Karpas-422 (cell line): ENCODE measurements at regions not wholly inside any gene's neighbourhood (a gene's known extent, or its start where the extent isn't known, plus 50 kb on each side); places are given as distances from the start of the nearest gene placed in this dataset.

Experiments used
- DNase-seq: peaks from one replicate; pipeline ENCODE4 v3.0.0-alpha.2; 2015
- H2AFZ ChIP-seq: fragments of 200-600 bp; sonication (generic); 2 replicates; pipeline ENCODE4 v1.6.1; 2014; ENCODE audit warnings: antibody characterized with exemption, low read length, mixed read lengths
- H3K27ac ChIP-seq: fragments of 200-600 bp; sonication (generic); 2 replicates; pipeline ENCODE4 v1.5.1; 2014; ENCODE audit warnings: mild to moderate bottlenecking, low read length, moderate library complexity
- H3K27me3 ChIP-seq: fragments of 200-600 bp; sonication (generic); 2 replicates; pipeline ENCODE4 v1.6.1; 2014; ENCODE audit warnings: low read length, mixed read lengths
- H3K36me3 ChIP-seq: fragments of 200-600 bp; sonication (generic); 2 replicates; pipeline ENCODE4 v1.6.1; 2014; ENCODE audit warnings: low read length, mixed read lengths; ENCODE audit not compliant: insufficient read depth
- H3K4me1 ChIP-seq: fragments of 200-600 bp; sonication (generic); 2 replicates; pipeline ENCODE4 v1.6.1; 2014; ENCODE audit warnings: mild to moderate bottlenecking, low read length, mixed read lengths
- H3K4me2 ChIP-seq: fragments of 200-600 bp; sonication (generic); 2 replicates; pipeline ENCODE4 v1.6.1; 2014; ENCODE audit warnings: low read length, low read depth, mild to moderate bottlenecking; ENCODE audit not compliant: poor library complexity, severe bottlenecking
- H3K4me3 ChIP-seq: fragments of 200-600 bp; sonication (generic); 2 replicates; pipeline ENCODE4 v1.5.1; 2014; ENCODE audit warnings: mild to moderate bottlenecking, antibody characterized with exemption, low read length, mixed read lengths
- H3K79me2 ChIP-seq: fragments of 200-600 bp; sonication (generic); 2 replicates; pipeline ENCODE4 v1.6.1; 2014; ENCODE audit warnings: mild to moderate bottlenecking, low read length, mixed read lengths
- H3K9ac ChIP-seq: fragments of 200-600 bp; sonication (generic); 2 replicates; pipeline ENCODE4 v1.6.0; 2014; ENCODE audit warnings: low read length
- H3K9me2 ChIP-seq: fragments of 200-600 bp; sonication (generic), shearing (Covaris generic); replicated peaks from 2 replicates; pipeline ENCODE4 v1.6.0; 2014; ENCODE audit warnings: mild to moderate bottlenecking, low read length, moderate library complexity; ENCODE audit not compliant: insufficient read depth
- H3K9me3 ChIP-seq: fragments of 300-700, 200-600 bp; sonication (generic); 2 replicates; pipeline ENCODE4 v1.6.1; 2014; ENCODE audit warnings: low read length, mixed read lengths
- H4K20me1 ChIP-seq: fragments of 200-600 bp; sonication (generic); 2 replicates; pipeline ENCODE4 v1.6.1; 2014; ENCODE audit warnings: mild to moderate bottlenecking, antibody characterized with exemption, low read length, low read depth; ENCODE audit not compliant: insufficient read depth

- Histone ChIP-seq H3K36me3 (no peaks in the 10 kb centered on the region), H2AFZ (no peak overlapping the region)
Observed at GRCh38 chr9:12566404-12567090, 126.6 kb upstream of the TYRP1 start.

GRCh38 chr9:12584656-12585522 lies 108.3 kb upstream of the TYRP1 start:
- no peaks in the 10 kb centered on the region for H3K79me2 ChIP-seq
- H3K9me2 ChIP-seq = no peaks in the 10 kb centered on the region

More at GRCh38 chr9:12566404-12567090, 126.6 kb upstream of the TYRP1 start:
- H3K4me2 ChIP-seq = no peak overlapping the region
- no peak overlapping the region for H3K27ac ChIP-seq
- no peaks in the 10 kb centered on the region for H3K79me2 ChIP-seq
- H4K20me1 ChIP-seq = no peaks in the 10 kb centered on the region
- peaks cover 18% of the 10 kb centered on the region for H3K9me3 ChIP-seq
- no peaks in the 10 kb centered on the region for H3K4me1 ChIP-seq
- H3K4me3 ChIP-seq = no peak overlapping the region
- H3K27me3 ChIP-seq = no peaks in the 10 kb centered on the region
- no peak for DNase-seq
- no peaks in the 10 kb centered on the region for H3K9me2 ChIP-seq
- H3K9ac ChIP-seq = no peak overlapping the region

GRCh38 chr9:12595400-12595799 lies 97.8 kb upstream of the TYRP1 start:
- Histone ChIP-seq H2AFZ (no peak overlapping the region), H3K4me2 (no peak overlapping the region), H4K20me1 (no peaks in the 10 kb centered on the region), H3K9me2 (no peaks in the 10 kb centered on the region), H3K27me3 (no peaks in the 10 kb centered on the region), H3K27ac (no peak overlapping the region), H3K4me1 (no peaks in the 10 kb centered on the region), H3K9ac (no peak overlapping the region), H3K4me3 (no peak overlapping the region), H3K36me3 (no peaks in the 10 kb centered on the region), H3K9me3 (peaks cover 19% of the 10 kb centered on the region), H3K79me2 (no peaks in the 10 kb centered on the region)
- DNase-seq = no peak

More at GRCh38 chr9:12584656-12585522, 108.3 kb upstream of the TYRP1 start:
- H3K4me3 ChIP-seq = no peak overlapping the region
- no peak overlapping the region for H3K4me2 ChIP-seq
- H3K36me3 ChIP-seq = no peaks in the 10 kb centered on the region
- H3K27me3 ChIP-seq = no peaks in the 10 kb centered on the region
- no peak overlapping the region for H3K27ac ChIP-seq
- H3K9me3 ChIP-seq = peaks cover 34% of the 10 kb centered on the region
- no peak overlapping the region for H3K9ac ChIP-seq
- no peaks in the 10 kb centered on the region for H3K4me1 ChIP-seq
- H2AFZ ChIP-seq = no peak overlapping the region
- DNase-seq = no peak
- H4K20me1 ChIP-seq = no peaks in the 10 kb centered on the region

- H4K20me1 ChIP-seq = no peaks in the 10 kb centered on the region
- no peaks in the 10 kb centered on the region for H3K27me3 ChIP-seq
- no peak for DNase-seq
- H3K9me2 ChIP-seq = no peaks in the 10 kb centered on the region
- H3K9me3 ChIP-seq = peaks cover 12% of the 10 kb centered on the region
- no peaks in the 10 kb centered on the region for H3K79me2 ChIP-seq
- no peak overlapping the region for H3K27ac ChIP-seq
- H3K36me3 ChIP-seq = no peaks in the 10 kb centered on the region
- no peak overlapping the region for H3K4me3 ChIP-seq
- no peak overlapping the region for H3K4me2 ChIP-seq
- no peaks in the 10 kb centered on the region for H3K4me1 ChIP-seq
- no peak overlapping the region for H2AFZ ChIP-seq
- H3K9ac ChIP-seq = no peak overlapping the region
Observed at GRCh38 chr9:12604164-12604821, 88.9 kb upstream of the TYRP1 start.

GRCh38 chr9:12612211-12612770 lies 80.9 kb upstream of the TYRP1 start:
- Histone ChIP-seq H3K27me3 (no peaks in the 10 kb centered on the region), H4K20me1 (no peaks in the 10 kb centered on the region), H3K36me3 (no peaks in the 10 kb centered on the region), H3K79me2 (no peaks in the 10 kb centered on the region), H3K4me2 (no peak overlapping the region), H3K9me3 (peaks cover 30% of the 10 kb centered on the region), H3K27ac (no peak overlapping the region), H3K4me1 (no peaks in the 10 kb centered on the region), H2AFZ (no peak overlapping the region), H3K4me3 (no peak overlapping the region), H3K9ac (no peak overlapping the region), H3K9me2 (no peaks in the 10 kb centered on the region)
- no peak for DNase-seq

- H3K9me3 ChIP-seq = peaks cover 30% of the 10 kb centered on the region
- no peak overlapping the region for H3K4me3 ChIP-seq
- H3K36me3 ChIP-seq = no peaks in the 10 kb centered on the region
- no peak overlapping the region for H3K9ac ChIP-seq
- H3K27me3 ChIP-seq = no peaks in the 10 kb centered on the region
- H3K79me2 ChIP-seq = no peaks in the 10 kb centered on the region
- H3K27ac ChIP-seq = no peak overlapping the region
- no peak for DNase-seq
- no peaks in the 10 kb centered on the region for H3K9me2 ChIP-seq
- H4K20me1 ChIP-seq = no peaks in the 10 kb centered on the region
- no peak overlapping the region for H3K4me2 ChIP-seq
- H3K4me1 ChIP-seq = no peaks in the 10 kb centered on the region
- no peak overlapping the region for H2AFZ ChIP-seq
Observed at GRCh38 chr9:12613071-12613470, 80.1 kb upstream of the TYRP1 start.

GRCh38 chr9:12614488-12614887 lies 78.7 kb upstream of the TYRP1 start:
- Histone ChIP-seq H3K9ac (no peak overlapping the region), H3K4me3 (no peak overlapping the region), H4K20me1 (no peaks in the 10 kb centered on the region), H3K9me2 (no peaks in the 10 kb centered on the region), H3K4me1 (no peaks in the 10 kb centered on the region), H3K9me3 (peaks cover 27% of the 10 kb centered on the region), H3K36me3 (no peaks in the 10 kb centered on the region), H2AFZ (no peak overlapping the region), H3K27ac (no peak overlapping the region), H3K27me3 (no peaks in the 10 kb centered on the region), H3K79me2 (no peaks in the 10 kb centered on the region), H3K4me2 (no peak overlapping the region)
- DNase-seq = no peak

- Histone ChIP-seq H3K36me3 (no peaks in the 10 kb centered on the region), H3K4me3 (no peak overlapping the region), H3K9me3 (peaks cover 18% of the 10 kb centered on the region), H3K4me2 (no peak overlapping the region), H3K27ac (no peak overlapping the region), H4K20me1 (no peaks in the 10 kb centered on the region), H3K27me3 (no peaks in the 10 kb centered on the region), H3K4me1 (no peaks in the 10 kb centered on the region), H3K9ac (no peak overlapping the region), H3K79me2 (no peaks in the 10 kb centered on the region), H3K9me2 (no peaks in the 10 kb centered on the region), H2AFZ (no peak overlapping the region)
- no peak for DNase-seq
Observed at GRCh38 chr9:12618956-12619355, 74.2 kb upstream of the TYRP1 start.
